NOMO-1 treated with dmso at 0.1 percent for 144 hours (cell line): ENCODE measurements at regions not wholly inside any gene's neighbourhood (a gene's known extent, or its start where the extent isn't known, plus 50 kb on each side); places are given as distances from the start of the nearest gene placed in this dataset.

ENCODE experiments used
- DNase-seq: peaks from one replicate; lab custom pipeline; 2025; ENCODE audit not compliant: unreplicated experiment; lab: John Stamatoyannopoulos, UW

GRCh38 chr18:73924307-73924706, 223.3 kb downstream of the FBXO15 start:
- DNase-seq, result no peak

- DNase-seq, result no peak
Observed at GRCh38 chr18:73923866-73924265, 223.8 kb downstream of the FBXO15 start.

- no peak for DNase-seq
Observed at GRCh38 chr18:73920033-73920432, 227.6 kb downstream of the FBXO15 start.

GRCh38 chr18:73918816-73919215, 228.8 kb downstream of the FBXO15 start:
- no peak for DNase-seq

GRCh38 chr18:73917046-73917445, 230.6 kb downstream of the FBXO15 start:
- no peak for DNase-seq

- no peak for DNase-seq
Observed at GRCh38 chr18:73913505-73913904, 234.1 kb downstream of the FBXO15 start.

GRCh38 chr18:73908323-73908722, 239.3 kb downstream of the FBXO15 start:
- DNase-seq, result no peak

GRCh38 chr18:73901566-73901965, 246.1 kb downstream of the FBXO15 start:
- no peak for DNase-seq

GRCh38 chr18:73901151-73901550, 246.5 kb downstream of the FBXO15 start:
- no peak for DNase-seq

GRCh38 chr18:73900106-73900835, 247.4 kb downstream of the FBXO15 start:
- no peak for DNase-seq

GRCh38 chr18:73897517-73897916, 250.1 kb downstream of the FBXO15 start:
- no peak for DNase-seq

- no peak for DNase-seq
Observed at GRCh38 chr18:73896685-73897084, 250.9 kb downstream of the FBXO15 start.

GRCh38 chr18:73895701-73896100, 251.9 kb downstream of the FBXO15 start:
- no peak for DNase-seq

GRCh38 chr18:73893880-73894279, 253.8 kb downstream of the FBXO15 start:
- DNase-seq, result no peak

- DNase-seq, result no peak
Observed at GRCh38 chr18:73891572-73892421, 255.8 kb downstream of the FBXO15 start.

GRCh38 chr18:73888565-73888964, 259.1 kb downstream of the FBXO15 start:
- no peak for DNase-seq

GRCh38 chr18:73887801-73888200, 259.8 kb downstream of the FBXO15 start:
- DNase-seq, result no peak

- DNase-seq, result no peak
Observed at GRCh38 chr18:73884868-73885267, 262.8 kb downstream of the FBXO15 start.

- no peak for DNase-seq
Observed at GRCh38 chr18:73881396-73881917, 266.2 kb downstream of the FBXO15 start.

- DNase-seq, result no peak
Observed at GRCh38 chr18:73880387-73880786, 267.2 kb downstream of the FBXO15 start.

- no peak for DNase-seq
Observed at GRCh38 chr18:73879766-73880165, 267.9 kb downstream of the FBXO15 start.

GRCh38 chr18:73879328-73879727, 268.3 kb downstream of the FBXO15 start:
- DNase-seq, result no peak
